ENCODE measurements at regions not wholly inside any gene's neighbourhood (a gene's known extent, or its start where the extent isn't known, plus 50 kb on each side); places are given as distances from the start of the nearest gene placed in this dataset.

DNA sequence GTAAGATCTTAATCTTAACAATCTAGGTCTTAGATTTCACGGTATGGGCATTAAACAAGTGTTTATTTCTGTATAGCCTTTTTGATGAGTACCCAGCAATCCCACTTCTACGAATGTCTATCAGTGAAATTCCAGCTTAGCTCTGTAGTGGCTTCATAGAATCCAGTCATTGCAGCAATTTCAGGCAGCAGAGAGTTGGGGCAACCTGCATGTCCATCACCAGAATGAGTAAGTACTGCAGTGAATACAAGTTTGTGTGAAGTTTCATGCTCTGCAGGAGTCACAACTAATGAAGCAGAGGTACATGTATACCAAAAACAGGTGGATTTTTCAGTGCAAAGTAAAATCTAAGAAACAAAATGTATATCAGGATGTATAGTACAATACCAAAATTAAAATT is 151.7 kb downstream of the OR2B2 start:
- TF ChIP-seq ZFX (CRISPR knock-in tag; IDR thresholded peaks at IDR 0.05; ENCODE audit: low read depth) (no peak), ZNF136 (CRISPR knock-in tag; IDR thresholded peaks at IDR 0.05; ENCODE audit: low read depth) (no peak), ESRRA (CRISPR knock-in tag; IDR thresholded peaks at IDR 0.05; ENCODE audit: low read depth) (no peak), GLMP (CRISPR knock-in tag; IDR thresholded peaks at IDR 0.05; ENCODE audit: borderline replicate concordance) (no peak), POLR2A (IDR thresholded peaks at IDR 0.05; ENCODE audit: insufficient read depth in 1 of 2, low read depth in 2 of 2, low read length in 2 of 2) (no peak), GABPA (IDR thresholded peaks at IDR 0.05; ENCODE audit: low read depth, low read length) (no peak), GABPA (CRISPR knock-in tag; IDR thresholded peaks at IDR 0.05; ENCODE audit: low read depth) (no peak), CTCF (CRISPR knock-in tag; IDR thresholded peaks at IDR 0.05) (no peak), ZNF737 (CRISPR knock-in tag; IDR thresholded peaks at IDR 0.05; ENCODE audit: borderline replicate concordance) (no peak), ZNF274 (CRISPR knock-in tag; IDR thresholded peaks at IDR 0.05) (no peak), TARDBP (CRISPR knock-in tag; IDR thresholded peaks at IDR 0.05) (no peak), NR2F6 (IDR thresholded peaks at IDR 0.05) (no peak), NR2F6 (CRISPR knock-in tag; IDR thresholded peaks at IDR 0.05) (no peak), ZNF24 (IDR thresholded peaks at IDR 0.05) (no peak), ASH2L (IDR thresholded peaks at IDR 0.05; ENCODE audit: insufficient read length, low read depth, low read length) (no peak), NBN (conservative IDR thresholded peaks at IDR 0.05) (no peak)

Data from HepG2 (cell line).